ENCODE measurements at regions not wholly inside any gene's neighbourhood (a gene's known extent, or its start where the extent isn't known, plus 50 kb on each side); places are given as distances from the start of the nearest gene placed in this dataset.

GRCh38 chr12:115763376-115763775 lies 514.1 kb downstream of the MED13L start:
- H3K9me3 Mint-ChIP-seq (ENCODE audit: unreplicated experiment): no peaks in the 10 kb centered on the region
- H3K4me3 Mint-ChIP-seq (ENCODE audit: unreplicated experiment): no peak overlapping the region
- H3K27ac Mint-ChIP-seq (ENCODE audit: unreplicated experiment): no peak overlapping the region
- no peak for TF ChIP-seq CTCF (IDR thresholded peaks at IDR 0.05; ENCODE audit: unreplicated experiment)
- DNase-seq (ENCODE audit: low spot score): no peak
- H3K36me3 Mint-ChIP-seq (ENCODE audit: low read depth, unreplicated experiment): no peaks in the 10 kb centered on the region
- H3K27me3 Mint-ChIP-seq (ENCODE audit: unreplicated experiment): no peaks in the 10 kb centered on the region
- peaks cover 2% of the 10 kb centered on the region for H3K4me1 Mint-ChIP-seq (ENCODE audit: unreplicated experiment)

- Mint-ChIP-seq H3K27ac (ENCODE audit: unreplicated experiment) (no peak overlapping the region), H3K4me1 (ENCODE audit: unreplicated experiment) (peaks cover 2% of the 10 kb centered on the region), H3K9me3 (ENCODE audit: unreplicated experiment) (no peaks in the 10 kb centered on the region), H3K4me3 (ENCODE audit: unreplicated experiment) (no peak overlapping the region), H3K36me3 (ENCODE audit: low read depth, unreplicated experiment) (no peaks in the 10 kb centered on the region), H3K27me3 (ENCODE audit: unreplicated experiment) (no peaks in the 10 kb centered on the region)
- no peak for TF ChIP-seq CTCF (IDR thresholded peaks at IDR 0.05; ENCODE audit: unreplicated experiment)
- no peak for DNase-seq (ENCODE audit: low spot score)
Observed at GRCh38 chr12:115762936-115763335, 514.6 kb downstream of the MED13L start.

- Mint-ChIP-seq H3K9me3 (ENCODE audit: unreplicated experiment) (no peaks in the 10 kb centered on the region), H3K4me1 (ENCODE audit: unreplicated experiment) (peaks cover 2% of the 10 kb centered on the region), H3K36me3 (ENCODE audit: low read depth, unreplicated experiment) (no peaks in the 10 kb centered on the region), H3K27ac (ENCODE audit: unreplicated experiment) (no peak overlapping the region), H3K4me3 (ENCODE audit: unreplicated experiment) (no peak overlapping the region), H3K27me3 (ENCODE audit: unreplicated experiment) (no peaks in the 10 kb centered on the region)
- no peak for TF ChIP-seq CTCF (IDR thresholded peaks at IDR 0.05; ENCODE audit: unreplicated experiment)
- no peak for DNase-seq (ENCODE audit: low spot score)
Observed at GRCh38 chr12:115761784-115762183, 515.7 kb downstream of the MED13L start.

GRCh38 chr12:115760231-115760630 lies 517.3 kb downstream of the MED13L start:
- peaks cover 4% of the 10 kb centered on the region for H3K4me1 Mint-ChIP-seq (ENCODE audit: unreplicated experiment)
- H3K36me3 Mint-ChIP-seq (ENCODE audit: low read depth, unreplicated experiment): no peaks in the 10 kb centered on the region
- no peak overlapping the region for H3K27ac Mint-ChIP-seq (ENCODE audit: unreplicated experiment)
- H3K27me3 Mint-ChIP-seq (ENCODE audit: unreplicated experiment): no peaks in the 10 kb centered on the region
- no peak for TF ChIP-seq CTCF (IDR thresholded peaks at IDR 0.05; ENCODE audit: unreplicated experiment)
- no peak overlapping the region for H3K4me3 Mint-ChIP-seq (ENCODE audit: unreplicated experiment)
- DNase-seq (ENCODE audit: low spot score): no peak
- H3K9me3 Mint-ChIP-seq (ENCODE audit: unreplicated experiment): no peaks in the 10 kb centered on the region

GRCh38 chr12:115758877-115759620 lies 518.4 kb downstream of the MED13L start:
- no peaks in the 10 kb centered on the region for H3K36me3 Mint-ChIP-seq (ENCODE audit: low read depth, unreplicated experiment)
- no peaks in the 10 kb centered on the region for H3K27me3 Mint-ChIP-seq (ENCODE audit: unreplicated experiment)
- no peak overlapping the region for H3K4me3 Mint-ChIP-seq (ENCODE audit: unreplicated experiment)
- H3K9me3 Mint-ChIP-seq (ENCODE audit: unreplicated experiment): no peaks in the 10 kb centered on the region
- peaks cover 7% of the 10 kb centered on the region for H3K4me1 Mint-ChIP-seq (ENCODE audit: unreplicated experiment)
- no peak overlapping the region for H3K27ac Mint-ChIP-seq (ENCODE audit: unreplicated experiment)
- DNase-seq (ENCODE audit: low spot score): no peak
- no peak for TF ChIP-seq CTCF (IDR thresholded peaks at IDR 0.05; ENCODE audit: unreplicated experiment)
